Suprapubic skin (tissue), 4 donors: ENCODE measurements at regions not wholly inside any gene's neighbourhood (a gene's known extent, or its start where the extent isn't known, plus 50 kb on each side); places are given as distances from the start of the nearest gene placed in this dataset.

Source experiments
- EP300 ChIP-seq: sonication (generic); formaldehyde crosslinking; IDR thresholded peaks from one replicate; pipeline ENCODE4 v1.6.1; 2017; ENCODE audit warnings: antibody characterized with exemption
- POLR2A ChIP-seq, 2 donors: fragments of 450-650 bp; IDR thresholded peaks; one replicate each; pipeline ENCODE4 v1.6.1; 2017; ENCODE audit warnings: antibody characterized with exemption in 2 of 2, mild to moderate bottlenecking in 2 of 2, moderate library complexity in 2 of 2
- POLR2AphosphoS5 ChIP-seq, 3 donors: sonication (generic); formaldehyde crosslinking; IDR thresholded peaks; one replicate each; pipeline ENCODE4 v1.6.1; 2017; ENCODE audit warnings: antibody characterized with exemption in 3 of 3
- TF ChIP-seq, protein P1 (sequence below), 2 donors: fragments of 200-600 bp in 1 of 2; fragments of 450-650 bp in 1 of 2; sonication (generic) in 1 of 2; IDR thresholded peaks; one replicate each; pipeline ENCODE4 v1.5.1; 2016 to 2019; ENCODE audit warnings: antibody characterized with exemption in 2 of 2, mild to moderate bottlenecking in 1 of 2, moderate library complexity in 1 of 2

DNA sequence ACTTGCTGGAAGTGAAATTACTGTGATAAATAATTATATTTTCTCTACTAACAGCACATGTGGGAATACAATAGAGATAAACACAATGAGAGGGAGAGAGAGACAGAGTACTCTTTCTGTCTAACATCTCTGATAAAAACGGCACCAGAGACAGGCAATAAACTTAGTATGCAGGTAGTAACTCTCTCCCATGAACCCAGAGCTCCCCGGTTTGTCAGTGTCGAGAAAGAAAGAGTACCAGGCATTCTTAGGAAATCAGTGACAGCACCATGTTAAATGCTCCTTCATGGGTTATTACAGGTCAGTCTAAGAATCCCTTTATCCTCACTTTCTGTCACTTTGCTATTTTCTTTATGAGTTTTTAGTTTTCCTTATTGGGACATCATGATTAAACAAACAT lies 110.7 kb upstream of the EPHA3 start:
- TF ChIP-seq, protein P1, sequence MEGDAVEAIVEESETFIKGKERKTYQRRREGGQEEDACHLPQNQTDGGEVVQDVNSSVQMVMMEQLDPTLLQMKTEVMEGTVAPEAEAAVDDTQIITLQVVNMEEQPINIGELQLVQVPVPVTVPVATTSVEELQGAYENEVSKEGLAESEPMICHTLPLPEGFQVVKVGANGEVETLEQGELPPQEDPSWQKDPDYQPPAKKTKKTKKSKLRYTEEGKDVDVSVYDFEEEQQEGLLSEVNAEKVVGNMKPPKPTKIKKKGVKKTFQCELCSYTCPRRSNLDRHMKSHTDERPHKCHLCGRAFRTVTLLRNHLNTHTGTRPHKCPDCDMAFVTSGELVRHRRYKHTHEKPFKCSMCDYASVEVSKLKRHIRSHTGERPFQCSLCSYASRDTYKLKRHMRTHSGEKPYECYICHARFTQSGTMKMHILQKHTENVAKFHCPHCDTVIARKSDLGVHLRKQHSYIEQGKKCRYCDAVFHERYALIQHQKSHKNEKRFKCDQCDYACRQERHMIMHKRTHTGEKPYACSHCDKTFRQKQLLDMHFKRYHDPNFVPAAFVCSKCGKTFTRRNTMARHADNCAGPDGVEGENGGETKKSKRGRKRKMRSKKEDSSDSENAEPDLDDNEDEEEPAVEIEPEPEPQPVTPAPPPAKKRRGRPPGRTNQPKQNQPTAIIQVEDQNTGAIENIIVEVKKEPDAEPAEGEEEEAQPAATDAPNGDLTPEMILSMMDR (IDR thresholded peaks at IDR 0.05), result no peak
- no peak for TF ChIP-seq POLR2A (IDR thresholded peaks at IDR 0.05)
- TF ChIP-seq POLR2AphosphoS5 (IDR thresholded peaks at IDR 0.05), result no peak
- TF ChIP-seq EP300, result no peak
